HCT116 (cell line): ENCODE measurements at regions not wholly inside any gene's neighbourhood (a gene's known extent, or its start where the extent isn't known, plus 50 kb on each side); places are given as distances from the start of the nearest gene placed in this dataset.

Experiments used
- ATAC-seq: fragments of 200-7000 bp; cut with Tn5 transposase; 2 replicates; pipeline ENCODE4 v1.9.1; 2020; ENCODE audit warnings: mild to moderate bottlenecking, moderate library complexity
- BruUV-seq: library from RNA; stranded (reverse); fragments of 400-500 nt; replicated peaks from 2 replicates; lab custom pipeline; 2021; lab: Mats Ljungman, UMichigan
- CTCF ChIA-PET: fragments of 300-600 bp; sonication (Branson Sonifier 250); formaldehyde crosslinking; loops from one replicate; lab custom pipeline; 2021; ENCODE audit warnings: antibody characterized with exemption; lab: Charles Lee
- POLR2A ChIA-PET: fragments of 300-600, 350-600 bp; sonication (Branson Sonifier 250); formaldehyde crosslinking; loops from one replicate; lab custom pipeline; 2021; ENCODE audit warnings: antibody characterized with exemption; lab: Charles Lee
- RAD21 ChIA-PET, 2 experiments: fragments of 300-600 bp; sonication (Branson Sonifier 250); formaldehyde crosslinking; loops; one replicate each; lab custom pipeline; 2023; ENCODE audit warnings: low total read pairs in 2 of 2; ENCODE audit not compliant: uncharacterized antibody in 2 of 2, unreplicated experiment in 2 of 2, low non-redundant PET in 1 of 2; lab: Charles Lee
- DNase-seq: peaks from one replicate; pipeline ENCODE4 v3.0.0-alpha.2; 2010; ENCODE audit warnings: low read depth, low spot score
- H2AFZ ChIP-seq: fragments of 200-600 bp; shearing (Covaris generic), sonication (generic); 2 replicates; pipeline ENCODE4 v1.6.1; 2017; ENCODE audit warnings: low read depth, mixed run types, mixed read lengths, antibody characterized with exemption, low read length; ENCODE audit not compliant: poor library complexity, severe bottlenecking
- H3K27ac ChIP-seq: 2 replicates; pipeline ENCODE4 v1.5.1; 2012; ENCODE audit warnings: low read depth, low read length
- H3K27me3 ChIP-seq: fragments of 200-600 bp; sonication (generic); 2 replicates; pipeline ENCODE4 v1.6.1; 2016; ENCODE audit warnings: mixed run types, low read length, mixed read lengths; ENCODE audit not compliant: insufficient read depth
- H3K36me3 ChIP-seq, 2 experiments: fragments of 200-500 bp in 1 of 2; fragments of 200-600 bp in 1 of 2; sonication (Bioruptor generic) in 1 of 2; sonication (generic) in 1 of 2; 2 replicates each; pipeline versions ENCODE4 v1.5.1 to v1.6.1; 2014 to 2016; ENCODE audit warnings: low read length in 2 of 2, inconsistent platforms in 1 of 2, mixed read lengths in 1 of 2, mixed run types in 1 of 2; ENCODE audit not compliant: insufficient read depth in 2 of 2, control insufficient read depth in 1 of 2
- H3K4me1 ChIP-seq, 2 experiments: fragments of 200-600 bp in 1 of 2; sonication (generic) in 1 of 2; 2 replicates each; pipeline versions ENCODE4 v1.5.1 to v1.6.1; 2012 to 2017; ENCODE audit warnings: low read length in 2 of 2, inconsistent platforms in 1 of 2, mild to moderate bottlenecking in 1 of 2, mixed read lengths in 1 of 2, mixed run types in 1 of 2, moderate library complexity in 1 of 2; ENCODE audit not compliant: insufficient read depth in 2 of 2, control insufficient read depth in 1 of 2
- H3K4me2 ChIP-seq: fragments of 200-600 bp; sonication (generic); 2 replicates; pipeline ENCODE4 v1.6.1; 2017; ENCODE audit warnings: mixed run types, low read length, mixed read lengths
- H3K4me3 ChIP-seq, 2 experiments: fragments of 200-600 bp in 1 of 2; sonication (generic) in 1 of 2; replicated peaks in 1 of 2; 2 replicates each; pipeline ENCODE4 v1.5.1; 2011 to 2016; ENCODE audit warnings: low read length in 2 of 2, control low read depth in 1 of 2, low read depth in 1 of 2, mild to moderate bottlenecking in 1 of 2, mixed read lengths in 1 of 2, mixed run types in 1 of 2
- H3K79me2 ChIP-seq: fragments of 200-600 bp; sonication (generic); 2 replicates; pipeline ENCODE4 v1.6.1; 2017; ENCODE audit warnings: mild to moderate bottlenecking, mixed run types, low read length, moderate library complexity, mixed read lengths; ENCODE audit not compliant: insufficient read depth
- H3K9ac ChIP-seq: fragments of 200-600 bp; sonication (generic); 2 replicates; pipeline ENCODE4 v1.6.1; 2016; ENCODE audit warnings: low read length, mixed read lengths
- H3K9me2 ChIP-seq: fragments of 200-600 bp; sonication (generic), shearing (Covaris generic); 2 replicates; pipeline ENCODE4 v1.6.1; 2017; ENCODE audit warnings: mixed run types, mild to moderate bottlenecking, moderate library complexity; ENCODE audit not compliant: insufficient read depth
- H3K9me3 ChIP-seq, 2 experiments: fragments of 200-500 bp in 1 of 2; fragments of 200-600 bp in 1 of 2; sonication (Bioruptor generic) in 1 of 2; sonication (generic) in 1 of 2; 2 replicates each; pipeline ENCODE4 v1.6.1; 2014 to 2017; ENCODE audit warnings: low read length in 2 of 2, mixed read lengths in 2 of 2, inconsistent platforms in 1 of 2, low read depth in 1 of 2, mild to moderate bottlenecking in 1 of 2, mixed run types in 1 of 2, moderate library complexity in 1 of 2; ENCODE audit not compliant: control insufficient read depth in 1 of 2, insufficient read depth in 1 of 2
- H4K20me1 ChIP-seq: fragments of 200-600 bp; sonication (generic), shearing (Covaris generic); 2 replicates; pipeline ENCODE4 v1.6.1; 2017; ENCODE audit warnings: mixed run types, mild to moderate bottlenecking, moderate library complexity; ENCODE audit not compliant: insufficient read depth
- EGR1 ChIP-seq: IDR thresholded peaks from 2 replicates; pipeline ENCODE4 v1.6.1; 2012; ENCODE audit warnings: low read depth
- EZH2phosphoT487 ChIP-seq: fragments of 200-600 bp; IDR thresholded peaks from 2 replicates; pipeline ENCODE4 v1.6.1; 2018; ENCODE audit warnings: antibody characterized with exemption, borderline replicate concordance
- POLR2A ChIP-seq: IDR thresholded peaks from 2 replicates; pipeline ENCODE4 v1.7.0; 2011; ENCODE audit warnings: borderline replicate concordance; ENCODE audit not compliant: insufficient read depth, insufficient read length; ENCODE audit errors: extremely low read depth
- POLR2AphosphoS5 ChIP-seq: IDR thresholded peaks from 2 replicates; pipeline ENCODE4 v1.6.1; 2011; ENCODE audit warnings: mild to moderate bottlenecking, low read depth, low read length, moderate library complexity
- RAD21 ChIP-seq: IDR thresholded peaks from 2 replicates; pipeline ENCODE4 v1.6.1; 2012; ENCODE audit warnings: low read depth, mild to moderate bottlenecking
- SRF ChIP-seq: IDR thresholded peaks from 2 replicates; pipeline ENCODE4 v1.6.1; 2012; ENCODE audit warnings: low read depth
- ZFX ChIP-seq: fragments of 450-650 bp; IDR thresholded peaks from 2 replicates; pipeline ENCODE4 v1.6.1; 2017
- intact Hi-C: fragments of 100-400 bp; cut with micrococcal nuclease; formaldehyde crosslinking; loops from 2 replicates; pipeline ENCODE4 v1.10.0; 2022
- TF ChIP-seq, protein P1 (sequence below): IDR thresholded peaks from 2 replicates; pipeline ENCODE4 v1.6.1; 2012
- TF ChIP-seq, protein P2 (sequence below): IDR thresholded peaks from 2 replicates; pipeline ENCODE4 v1.6.1; 2012
- TF ChIP-seq, protein P3 (sequence below), 3 experiments: fragments of 200-600 bp in 1 of 3; sonication (generic) in 1 of 3; IDR thresholded peaks in 2 of 3; conservative IDR thresholded peaks in 1 of 3; 2 replicates each; pipeline ENCODE4 v1.5.1; 2012 to 2017; ENCODE audit warnings: low read depth in 2 of 3, low read length in 2 of 3, antibody characterized with exemption in 1 of 3, borderline replicate concordance in 1 of 3, control low read depth in 1 of 3, mild to moderate bottlenecking in 1 of 3, mixed read lengths in 1 of 3, mixed run types in 1 of 3, moderate library complexity in 1 of 3; ENCODE audit not compliant: insufficient read depth in 1 of 3

DNA sequence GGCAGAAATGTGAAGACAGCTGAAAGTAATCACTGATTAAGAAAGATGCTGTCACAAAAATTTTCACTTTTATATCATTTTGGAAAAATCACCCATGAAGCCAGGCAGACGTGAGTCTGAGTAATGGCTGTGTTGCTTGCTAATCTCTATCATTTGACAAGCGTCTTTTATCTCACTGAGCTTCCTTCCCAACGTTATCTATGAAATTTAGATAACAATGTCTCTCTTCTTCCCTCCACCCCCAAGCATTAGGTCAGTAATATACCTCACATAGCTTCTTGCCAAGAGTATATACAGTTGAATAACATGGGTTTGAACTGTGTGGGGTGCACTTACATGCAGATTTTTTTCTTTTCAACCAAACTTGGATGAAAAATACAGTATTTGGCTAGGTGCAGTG lies 388.6 kb upstream of the NRXN1 start:
- no peaks in the 10 kb centered on the region for H3K36me3 ChIP-seq
- CTCF ChIA-PET = no interaction called here
- H3K9me2 ChIP-seq = no peaks in the 10 kb centered on the region
- no peaks in the 10 kb centered on the region for H3K79me2 ChIP-seq
- H3K4me2 ChIP-seq = no peak overlapping the region
- H4K20me1 ChIP-seq = no peaks in the 10 kb centered on the region
- POLR2A ChIA-PET = no interaction called here
- RAD21 ChIA-PET = no interaction called here
- BruUV-seq = no TSS peak
- H3K4me1 ChIP-seq = no peaks in the 10 kb centered on the region
- H3K4me3 ChIP-seq = no peak overlapping the region
- ATAC-seq (no peak), DNase-seq (no peak)
- H3K27ac ChIP-seq = no peak overlapping the region
- H3K27me3 ChIP-seq = no peaks in the 10 kb centered on the region
- H2AFZ ChIP-seq = no peak overlapping the region
- H3K9me3 ChIP-seq = no peaks in the 10 kb centered on the region
- TF ChIP-seq, protein P1, sequence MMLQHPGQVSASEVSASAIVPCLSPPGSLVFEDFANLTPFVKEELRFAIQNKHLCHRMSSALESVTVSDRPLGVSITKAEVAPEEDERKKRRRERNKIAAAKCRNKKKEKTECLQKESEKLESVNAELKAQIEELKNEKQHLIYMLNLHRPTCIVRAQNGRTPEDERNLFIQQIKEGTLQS = no peak
- no peak for TF ChIP-seq SRF
- no peak for TF ChIP-seq RAD21
- no peak for TF ChIP-seq EZH2phosphoT487
- TF ChIP-seq ZFX = no peak
- no peak for TF ChIP-seq POLR2A
- TF ChIP-seq, protein P2, sequence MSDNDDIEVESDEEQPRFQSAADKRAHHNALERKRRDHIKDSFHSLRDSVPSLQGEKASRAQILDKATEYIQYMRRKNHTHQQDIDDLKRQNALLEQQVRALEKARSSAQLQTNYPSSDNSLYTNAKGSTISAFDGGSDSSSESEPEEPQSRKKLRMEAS = no peak
- no peak for TF ChIP-seq EGR1
- TF ChIP-seq, protein P3, sequence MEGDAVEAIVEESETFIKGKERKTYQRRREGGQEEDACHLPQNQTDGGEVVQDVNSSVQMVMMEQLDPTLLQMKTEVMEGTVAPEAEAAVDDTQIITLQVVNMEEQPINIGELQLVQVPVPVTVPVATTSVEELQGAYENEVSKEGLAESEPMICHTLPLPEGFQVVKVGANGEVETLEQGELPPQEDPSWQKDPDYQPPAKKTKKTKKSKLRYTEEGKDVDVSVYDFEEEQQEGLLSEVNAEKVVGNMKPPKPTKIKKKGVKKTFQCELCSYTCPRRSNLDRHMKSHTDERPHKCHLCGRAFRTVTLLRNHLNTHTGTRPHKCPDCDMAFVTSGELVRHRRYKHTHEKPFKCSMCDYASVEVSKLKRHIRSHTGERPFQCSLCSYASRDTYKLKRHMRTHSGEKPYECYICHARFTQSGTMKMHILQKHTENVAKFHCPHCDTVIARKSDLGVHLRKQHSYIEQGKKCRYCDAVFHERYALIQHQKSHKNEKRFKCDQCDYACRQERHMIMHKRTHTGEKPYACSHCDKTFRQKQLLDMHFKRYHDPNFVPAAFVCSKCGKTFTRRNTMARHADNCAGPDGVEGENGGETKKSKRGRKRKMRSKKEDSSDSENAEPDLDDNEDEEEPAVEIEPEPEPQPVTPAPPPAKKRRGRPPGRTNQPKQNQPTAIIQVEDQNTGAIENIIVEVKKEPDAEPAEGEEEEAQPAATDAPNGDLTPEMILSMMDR (IDR thresholded peaks at IDR 0.05 in 2 of 3, conservative IDR thresholded peaks at IDR 0.05 in 1 of 3; ENCODE audit: borderline replicate concordance in 1 of 3, insufficient read depth in 1 of 3, low read depth in 2 of 3, low read length in 2 of 3) = no peak
- no peak overlapping the region for H3K9ac ChIP-seq
- intact Hi-C loops = no loop called here

DNA sequence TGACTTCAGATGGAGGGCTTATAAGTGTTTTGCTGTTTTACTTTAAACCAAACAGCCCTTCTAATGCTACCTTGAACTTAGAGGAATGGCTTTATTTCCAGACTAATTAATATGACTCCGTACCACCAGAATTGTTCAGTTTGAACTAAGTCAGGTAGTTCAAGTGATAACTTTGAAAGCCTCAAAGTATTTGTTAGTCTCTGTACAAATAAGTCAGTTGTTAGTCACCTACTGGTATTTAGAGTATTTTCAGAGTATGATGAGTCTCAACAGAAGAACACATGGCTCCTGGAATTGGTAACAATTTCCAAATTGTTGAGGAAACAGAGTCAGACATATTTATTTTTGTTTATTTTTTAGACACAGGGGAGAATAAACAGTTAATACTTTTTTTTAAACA lies 381.8 kb upstream of the NRXN1 start:
- BruUV-seq = no TSS peak
- intact Hi-C loops = no loop called here
- Histone ChIP-seq H3K9me2 (no peaks in the 10 kb centered on the region), H3K4me3 (no peak overlapping the region), H3K9me3 (no peaks in the 10 kb centered on the region), H3K36me3 (no peaks in the 10 kb centered on the region), H3K9ac (no peak overlapping the region), H3K4me1 (no peaks in the 10 kb centered on the region), H4K20me1 (no peaks in the 10 kb centered on the region), H3K27ac (no peak overlapping the region), H3K27me3 (no peaks in the 10 kb centered on the region), H2AFZ (no peak overlapping the region), H3K4me2 (no peak overlapping the region), H3K79me2 (no peaks in the 10 kb centered on the region)
- ATAC-seq (no peak), DNase-seq (no peak)
- POLR2A ChIA-PET = no interaction called here
- RAD21 ChIA-PET = no interaction called here
- CTCF ChIA-PET = no interaction called here
- TF ChIP-seq ZFX (no peak), EZH2phosphoT487 (no peak), POLR2AphosphoS5 (no peak)
